ENCODE measurements at regions not wholly inside any gene's neighbourhood (a gene's known extent, or its start where the extent isn't known, plus 50 kb on each side); places are given as distances from the start of the nearest gene placed in this dataset.

DNA sequence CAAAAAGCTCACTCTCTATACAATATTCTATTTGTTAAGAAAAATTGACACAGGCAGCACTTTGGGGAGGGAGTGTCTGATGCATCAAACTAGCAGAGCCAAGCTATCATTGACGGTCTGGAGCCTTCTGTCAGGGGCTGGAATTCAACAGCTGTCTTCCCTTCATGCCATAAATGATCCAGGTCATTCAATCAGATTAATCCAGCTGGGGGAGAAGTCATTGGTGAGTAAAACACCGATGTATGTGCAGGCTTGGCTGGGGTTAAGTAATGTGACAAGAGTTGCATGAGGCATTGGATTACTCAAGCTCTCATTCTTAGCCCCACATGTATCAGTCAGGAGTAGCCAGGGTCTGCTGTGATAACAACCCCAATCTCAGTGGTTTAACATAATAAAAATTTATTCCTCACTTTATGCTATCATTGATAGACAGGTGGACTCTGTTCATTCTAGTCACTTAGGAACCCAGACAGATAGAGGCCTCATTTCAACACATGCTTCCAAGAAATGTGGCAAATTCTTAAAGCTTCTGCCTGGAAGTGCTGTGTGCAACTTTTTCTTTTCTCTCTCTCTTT is 118.1 kb upstream of the GADD45A start:
- no peak for TF ChIP-seq CTCF (IDR thresholded peaks at IDR 0.05)
- no peak for TF ChIP-seq POLR2A (IDR thresholded peaks at IDR 0.05)

Data from heart left ventricle (tissue), 13 donors.